Astrocyte (in vitro differentiated cells and primary cell): ENCODE measurements at regions not wholly inside any gene's neighbourhood (a gene's known extent, or its start where the extent isn't known, plus 50 kb on each side); places are given as distances from the start of the nearest gene placed in this dataset.

ENCODE experiments used
- DNase-seq: peaks from one replicate; pipeline ENCODE4 v3.0.0-alpha.2; 2010; ENCODE audit warnings: low read depth
- FAIRE-seq: peaks from 2 replicates; lab custom pipeline; 2011; peaks lifted over from hg19 to GRCh38; lab: Jason Lieb, UNC
- H2AFZ ChIP-seq: 2 replicates; pipeline ENCODE4 v1.6.0; 2012; ENCODE audit warnings: low read depth, low read length, inconsistent platforms
- H3K27ac ChIP-seq: 2 replicates; pipeline ENCODE4 v1.5.1; 2011; ENCODE audit warnings: low read depth, low read length, inconsistent platforms
- H3K27me3 ChIP-seq: 2 replicates; pipeline ENCODE4 v1.6.0; 2011; ENCODE audit warnings: low read length, inconsistent platforms; ENCODE audit not compliant: insufficient read depth
- H3K36me3 ChIP-seq: 2 replicates; pipeline ENCODE4 v1.5.1; 2011; ENCODE audit warnings: low read length, inconsistent platforms; ENCODE audit not compliant: insufficient read depth
- H3K4me1 ChIP-seq: 2 replicates; pipeline ENCODE4 v1.5.1; 2011; ENCODE audit warnings: low read length, inconsistent platforms; ENCODE audit not compliant: insufficient read depth
- H3K4me2 ChIP-seq: 2 replicates; pipeline ENCODE4 v1.6.0; 2012; ENCODE audit warnings: low read length, inconsistent platforms
- H3K4me3 ChIP-seq: 2 replicates; pipeline ENCODE4 v1.5.1; 2011; ENCODE audit warnings: low read depth, mild to moderate bottlenecking, low read length, inconsistent platforms; ENCODE audit not compliant: insufficient read depth
- H3K79me2 ChIP-seq: 2 replicates; pipeline ENCODE4 v1.6.0; 2012; ENCODE audit warnings: mild to moderate bottlenecking, low read length, inconsistent platforms; ENCODE audit not compliant: insufficient read depth
- H3K9ac ChIP-seq: 2 replicates; pipeline ENCODE4 v1.6.0; 2012; ENCODE audit warnings: mild to moderate bottlenecking, low read length, inconsistent platforms
- H3K9me3 ChIP-seq: 2 replicates; pipeline ENCODE4 v1.5.1; 2012; ENCODE audit warnings: low read depth, mild to moderate bottlenecking, low read length, inconsistent platforms; ENCODE audit not compliant: insufficient read depth
- H4K20me1 ChIP-seq: 2 replicates; pipeline ENCODE4 v1.6.0; 2012; ENCODE audit warnings: low read length, inconsistent platforms; ENCODE audit not compliant: insufficient read depth
- H3K27ac Mint-ChIP-seq: one replicate; pipeline ENCODE4 v1.8.0; 2021; ENCODE audit warnings: mild to moderate bottlenecking, mixed read lengths; ENCODE audit not compliant: unreplicated experiment
- H3K27me3 Mint-ChIP-seq: one replicate; pipeline ENCODE4 v1.8.0; 2021; ENCODE audit warnings: low read depth, mixed read lengths; ENCODE audit not compliant: unreplicated experiment
- H3K36me3 Mint-ChIP-seq: one replicate; pipeline ENCODE4 v1.8.0; 2021; ENCODE audit warnings: low read depth, mixed read lengths; ENCODE audit not compliant: unreplicated experiment
- H3K4me1 Mint-ChIP-seq: one replicate; pipeline ENCODE4 v1.8.0; 2021; ENCODE audit warnings: low read depth, mixed read lengths; ENCODE audit not compliant: unreplicated experiment
- H3K4me3 Mint-ChIP-seq: one replicate; pipeline ENCODE4 v1.8.0; 2021; ENCODE audit warnings: mild to moderate bottlenecking, moderate library complexity, mixed read lengths; ENCODE audit not compliant: unreplicated experiment
- H3K9me3 Mint-ChIP-seq: one replicate; pipeline ENCODE4 v1.8.0; 2021; ENCODE audit warnings: mild to moderate bottlenecking, mixed read lengths; ENCODE audit not compliant: unreplicated experiment
- CTCF ChIP-seq: IDR thresholded peaks from 2 replicates; pipeline ENCODE4 v1.5.1; 2011; ENCODE audit warnings: low read depth, mild to moderate bottlenecking, inconsistent platforms, low read length, moderate library complexity; ENCODE audit not compliant: insufficient read depth
- EZH2 ChIP-seq: IDR thresholded peaks from 2 replicates; pipeline ENCODE4 v1.6.1; 2012; ENCODE audit warnings: mild to moderate bottlenecking, low read length, inconsistent platforms; ENCODE audit not compliant: insufficient read depth

- H3K9me3 Mint-ChIP-seq = no peaks in the 10 kb centered on the region
- no peaks in the 10 kb centered on the region for H3K79me2 ChIP-seq
- H3K36me3 Mint-ChIP-seq = no peaks in the 10 kb centered on the region
- H3K4me1 Mint-ChIP-seq = no peaks in the 10 kb centered on the region
- H3K27ac Mint-ChIP-seq = no peak overlapping the region
- no peak overlapping the region for H2AFZ ChIP-seq
- H3K4me3 Mint-ChIP-seq = no peak overlapping the region
- no peaks in the 10 kb centered on the region for H3K9me3 ChIP-seq
- no peak overlapping the region for H3K4me3 ChIP-seq
- no peaks in the 10 kb centered on the region for H3K27me3 Mint-ChIP-seq
- no peaks in the 10 kb centered on the region for H3K36me3 ChIP-seq
- no peaks in the 10 kb centered on the region for H3K4me1 ChIP-seq
- no peak overlapping the region for H3K9ac ChIP-seq
- DNase-seq = peak; percentile 59
- H4K20me1 ChIP-seq = no peaks in the 10 kb centered on the region
- no peak for FAIRE-seq
- no peak overlapping the region for H3K4me2 ChIP-seq
- no peaks in the 10 kb centered on the region for H3K27me3 ChIP-seq
- no peak overlapping the region for H3K27ac ChIP-seq
- no peak for TF ChIP-seq CTCF
- no peak for TF ChIP-seq EZH2
These were observed 1278.0 kb upstream of the GBE1 start for GRCh38 chr3:83039422-83039821.

GRCh38 chr3:83035704-83036010 lies 1274.2 kb upstream of the GBE1 start:
- TF ChIP-seq CTCF = no peak
- TF ChIP-seq EZH2 = no peak
- Histone ChIP-seq H4K20me1 (no peaks in the 10 kb centered on the region), H3K27me3 (no peaks in the 10 kb centered on the region), H2AFZ (no peak overlapping the region), H3K4me3 (no peak overlapping the region), H3K79me2 (no peaks in the 10 kb centered on the region), H3K36me3 (no peaks in the 10 kb centered on the region), H3K9ac (no peak overlapping the region), H3K4me2 (no peak overlapping the region), H3K4me1 (no peaks in the 10 kb centered on the region), H3K27ac (no peak overlapping the region), H3K9me3 (no peaks in the 10 kb centered on the region)
- Mint-ChIP-seq H3K9me3 (no peaks in the 10 kb centered on the region), H3K27me3 (no peaks in the 10 kb centered on the region), H3K36me3 (no peaks in the 10 kb centered on the region), H3K27ac (no peak overlapping the region), H3K4me1 (no peaks in the 10 kb centered on the region), H3K4me3 (no peak overlapping the region)
- no peak for FAIRE-seq
- no peak for DNase-seq

GRCh38 chr3:83034806-83035703 lies 1273.6 kb upstream of the GBE1 start:
- Histone ChIP-seq H3K36me3 (no peaks in the 10 kb centered on the region), H3K79me2 (no peaks in the 10 kb centered on the region), H3K4me2 (no peak overlapping the region), H3K9me3 (no peaks in the 10 kb centered on the region), H3K4me3 (no peak overlapping the region), H3K27me3 (no peaks in the 10 kb centered on the region), H3K9ac (no peak overlapping the region), H4K20me1 (no peaks in the 10 kb centered on the region), H3K4me1 (no peaks in the 10 kb centered on the region), H3K27ac (no peak overlapping the region), H2AFZ (no peak overlapping the region)
- no peak for TF ChIP-seq EZH2
- no peak for TF ChIP-seq CTCF
- Mint-ChIP-seq H3K4me1 (no peaks in the 10 kb centered on the region), H3K27ac (no peak overlapping the region), H3K27me3 (no peaks in the 10 kb centered on the region), H3K36me3 (no peaks in the 10 kb centered on the region), H3K9me3 (no peaks in the 10 kb centered on the region), H3K4me3 (no peak overlapping the region)
- FAIRE-seq (no peak), DNase-seq (no peak)
